RWPE1 (cell line): ENCODE measurements at regions not wholly inside any gene's neighbourhood (a gene's known extent, or its start where the extent isn't known, plus 50 kb on each side); places are given as distances from the start of the nearest gene placed in this dataset.
"Not testable (repeated sequence)": the region's sequence is repeated elsewhere in the genome, so short reads cannot be mapped to it uniquely, and the experiment has no call there.

Source experiments
- CTCF ChIA-PET: fragments of 350-600 bp; sonication (Branson Sonifier 250); formaldehyde crosslinking; extraction: SDS; loops from one replicate; lab custom pipeline; 2021; lab: Yijun Ruan, JAX
- POLR2A ChIA-PET: fragments of 400-600 bp; formaldehyde crosslinking; extraction: SDS; loops from one replicate; lab custom pipeline; 2020; ENCODE audit warnings: antibody characterized with exemption; ENCODE audit not compliant: low non-redundant PET; lab: Yijun Ruan, JAX
- DNase-seq: peaks from one replicate; pipeline ENCODE4 v3.0.0; 2012; ENCODE audit warnings: low spot score
- H3K27ac ChIP-seq: fragments of 450-650 bp; 2 replicates; pipeline ENCODE4 v1.5.1; 2017
- TF ChIP-seq, protein P1 (sequence below): fragments of 450-650 bp; conservative IDR thresholded peaks from 2 replicates; pipeline ENCODE4 v1.5.1; 2017; ENCODE audit warnings: low read depth, mild to moderate bottlenecking

DNA sequence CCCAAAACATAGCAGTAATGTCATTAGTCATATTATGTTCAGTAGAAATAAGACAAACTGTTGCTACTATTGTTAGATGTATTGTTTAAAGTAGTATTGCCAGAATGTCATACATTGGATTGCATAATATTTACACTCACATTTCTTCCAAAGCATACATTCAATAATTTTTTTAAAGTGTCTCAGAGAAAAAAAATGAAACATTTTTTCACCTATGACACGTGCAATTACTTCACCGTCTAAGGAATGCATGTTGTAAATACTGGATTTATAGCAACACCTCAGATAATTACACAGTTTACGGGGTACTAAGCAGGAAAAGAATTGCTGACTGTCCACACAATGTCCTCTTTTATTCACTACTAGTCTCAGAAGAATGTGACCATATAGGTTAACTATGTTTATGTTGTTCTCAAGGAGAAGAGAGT is 162.1 kb downstream of the PCDH18 start:
- no peak overlapping the region for H3K27ac ChIP-seq
- TF ChIP-seq, protein P1, sequence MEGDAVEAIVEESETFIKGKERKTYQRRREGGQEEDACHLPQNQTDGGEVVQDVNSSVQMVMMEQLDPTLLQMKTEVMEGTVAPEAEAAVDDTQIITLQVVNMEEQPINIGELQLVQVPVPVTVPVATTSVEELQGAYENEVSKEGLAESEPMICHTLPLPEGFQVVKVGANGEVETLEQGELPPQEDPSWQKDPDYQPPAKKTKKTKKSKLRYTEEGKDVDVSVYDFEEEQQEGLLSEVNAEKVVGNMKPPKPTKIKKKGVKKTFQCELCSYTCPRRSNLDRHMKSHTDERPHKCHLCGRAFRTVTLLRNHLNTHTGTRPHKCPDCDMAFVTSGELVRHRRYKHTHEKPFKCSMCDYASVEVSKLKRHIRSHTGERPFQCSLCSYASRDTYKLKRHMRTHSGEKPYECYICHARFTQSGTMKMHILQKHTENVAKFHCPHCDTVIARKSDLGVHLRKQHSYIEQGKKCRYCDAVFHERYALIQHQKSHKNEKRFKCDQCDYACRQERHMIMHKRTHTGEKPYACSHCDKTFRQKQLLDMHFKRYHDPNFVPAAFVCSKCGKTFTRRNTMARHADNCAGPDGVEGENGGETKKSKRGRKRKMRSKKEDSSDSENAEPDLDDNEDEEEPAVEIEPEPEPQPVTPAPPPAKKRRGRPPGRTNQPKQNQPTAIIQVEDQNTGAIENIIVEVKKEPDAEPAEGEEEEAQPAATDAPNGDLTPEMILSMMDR = no peak
- DNase-seq = peak; percentile 53
- ChIA-PET CTCF (no interaction called here), POLR2A (no interaction called here)

DNA sequence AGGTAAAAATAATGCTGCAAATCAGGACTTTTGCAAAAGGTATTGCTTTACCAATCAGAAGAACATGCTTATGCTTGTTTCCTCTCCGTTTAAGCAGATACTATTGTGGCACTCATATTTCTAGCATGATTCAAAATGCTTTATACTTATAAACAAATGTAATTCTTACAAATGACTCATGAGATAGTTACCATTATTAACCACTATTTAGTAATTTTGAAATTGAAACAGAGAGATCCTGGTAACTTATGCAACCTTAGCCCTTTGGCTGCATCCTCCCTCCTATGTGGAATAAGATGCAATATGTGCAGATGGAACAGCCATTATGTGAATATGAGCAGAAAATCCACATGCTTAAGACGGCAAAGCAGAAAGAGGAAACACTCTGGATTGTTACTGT is 164.7 kb downstream of the PCDH18 start:
- CTCF ChIA-PET = no interaction called here
- TF ChIP-seq, protein P1 = no peak
- POLR2A ChIA-PET = no interaction called here
- H3K27ac ChIP-seq = no peak overlapping the region
- peak; percentile 39 for DNase-seq

- ChIA-PET POLR2A (no interaction called here), CTCF (no interaction called here)
- H3K27ac ChIP-seq = no peak overlapping the region
- TF ChIP-seq, protein P1 = no peak
- DNase-seq = no peak
These were observed 168.8 kb downstream of the PCDH18 start for GRCh38 chr4:137363496-137363895.

- POLR2A ChIA-PET = no interaction called here
- no peak overlapping the region for H3K27ac ChIP-seq
- no peak for DNase-seq
- TF ChIP-seq, protein P1 = no peak
- CTCF ChIA-PET = no interaction called here
These were observed 170.4 kb downstream of the PCDH18 start for GRCh38 chr4:137361756-137362470.

GRCh38 chr4:137360761-137361160 is 171.5 kb downstream of the PCDH18 start:
- H3K27ac ChIP-seq = no peak overlapping the region
- TF ChIP-seq, protein P1 = no peak
- POLR2A ChIA-PET = no interaction called here
- no peak for DNase-seq
- CTCF ChIA-PET = no interaction called here

GRCh38 chr4:137359691-137360315 is 172.5 kb downstream of the PCDH18 start:
- ChIA-PET CTCF (no interaction called here), POLR2A (no interaction called here)
- TF ChIP-seq, protein P1 = no peak
- no peak overlapping the region for H3K27ac ChIP-seq
- no peak for DNase-seq

GRCh38 chr4:137354562-137354961 is 177.7 kb downstream of the PCDH18 start:
- CTCF ChIA-PET, DNase-seq, H3K27ac ChIP-seq, POLR2A ChIA-PET: not testable (repeated sequence)
